EL (cell line): ENCODE measurements at regions not wholly inside any gene's neighbourhood (a gene's known extent, or its start where the extent isn't known, plus 50 kb on each side); places are given as distances from the start of the nearest gene placed in this dataset.
"Not testable (repeated sequence)": the region's sequence is repeated elsewhere in the genome, so short reads cannot be mapped to it uniquely, and the experiment has no call there.

Experiments
- DNase-seq: peaks from one replicate; pipeline ENCODE4 v3.0.0-alpha.2; 2016

- DNase-seq: no peak
Measured at GRCh38 chr2:156004459-156004858, 328.1 kb downstream of the NR4A2 start.

DNA sequence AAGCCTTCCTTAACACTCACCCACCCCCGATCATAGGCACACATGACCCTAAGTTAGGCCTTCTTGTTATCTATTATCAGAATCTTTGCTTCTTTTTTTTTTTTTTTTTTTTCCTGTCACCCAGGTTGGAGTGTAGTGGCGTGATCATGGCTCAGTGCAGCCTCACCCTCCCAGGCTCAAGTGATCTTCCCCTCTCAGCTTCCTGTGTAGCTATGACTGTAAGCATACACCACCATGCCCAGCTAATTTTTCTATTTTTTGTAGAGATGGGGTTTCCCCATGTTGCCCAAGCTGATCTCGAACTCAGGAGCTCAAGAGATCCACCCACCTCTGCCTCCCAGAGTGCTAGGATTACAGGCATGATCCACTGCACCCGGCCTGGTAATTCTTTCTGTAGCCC is 328.7 kb downstream of the NR4A2 start:
- DNase-seq: no peak

- DNase-seq: no peak
Measured at GRCh38 chr2:156001851-156002250, 330.7 kb downstream of the NR4A2 start.

DNA sequence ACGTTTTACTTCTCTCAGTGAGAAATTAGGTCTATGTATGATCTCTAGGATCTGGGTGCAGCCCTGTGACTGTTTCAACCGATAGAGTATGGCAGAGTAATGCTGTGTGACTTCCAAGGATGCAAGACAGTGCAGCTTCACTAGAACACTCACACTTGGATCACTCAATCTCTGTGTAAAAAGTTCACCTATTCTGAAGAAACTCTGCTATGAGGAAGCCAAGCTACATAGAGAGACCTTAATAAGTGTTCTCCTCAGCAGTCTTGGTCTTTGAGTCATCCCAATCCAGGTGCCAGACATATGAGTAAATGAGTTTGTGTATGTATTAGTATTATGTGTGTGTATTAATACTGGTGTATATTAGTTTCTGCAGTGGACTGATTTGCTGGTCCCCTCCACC is 335.0 kb downstream of the NR4A2 start:
- DNase-seq: no peak

- no peak for DNase-seq
Measured at GRCh38 chr2:155994315-155994714, 338.2 kb downstream of the NR4A2 start.

- no peak for DNase-seq
Measured at GRCh38 chr2:155983845-155984244, 348.7 kb downstream of the NR4A2 start.

- no peak for DNase-seq
Measured at GRCh38 chr2:155982135-155982534, 350.4 kb downstream of the NR4A2 start.

GRCh38 chr2:155980941-155981560 is 351.5 kb downstream of the NR4A2 start:
- DNase-seq: no peak

DNA sequence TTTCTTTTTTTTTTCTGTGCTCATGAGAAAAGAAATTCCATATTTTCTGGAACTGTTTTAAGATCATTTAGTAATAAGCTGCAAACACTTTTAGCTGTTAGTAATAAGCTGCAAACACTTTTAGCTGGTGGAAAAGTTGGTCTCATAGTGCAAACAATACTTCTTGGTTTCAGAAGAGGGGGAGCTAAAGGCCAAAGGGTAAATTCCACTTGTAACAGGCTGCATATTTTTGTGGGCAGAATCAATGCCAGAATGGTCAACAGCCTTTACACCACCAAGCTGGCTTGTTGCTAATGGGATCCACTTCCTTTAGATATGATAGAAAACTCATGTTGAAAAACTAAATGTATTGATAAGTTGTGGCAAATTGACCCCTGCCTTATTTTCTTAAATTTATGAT is 356.8 kb downstream of the NR4A2 start:
- DNase-seq: no peak

DNA sequence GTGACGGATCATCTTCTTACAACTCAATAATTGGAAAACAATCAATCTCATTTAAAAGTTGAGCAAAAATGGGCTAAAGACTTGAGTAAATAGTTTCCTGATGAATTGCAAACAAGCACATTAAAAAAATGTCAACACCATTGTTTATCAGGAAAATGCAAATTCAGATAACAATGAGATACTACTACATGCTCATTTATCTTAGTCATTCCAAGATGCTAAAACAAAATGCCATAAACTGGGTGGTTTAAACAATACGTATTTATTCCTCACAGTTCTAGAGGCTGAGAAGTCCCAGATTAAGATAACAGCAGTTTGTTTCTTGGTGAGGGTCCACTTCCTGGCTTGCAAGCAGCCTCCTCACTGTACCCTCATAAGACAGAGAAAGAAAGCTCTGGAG is 359.6 kb downstream of the NR4A2 start:
- no peak for DNase-seq

- not testable (repeated sequence) for DNase-seq
Measured at GRCh38 chr2:155966064-155966471, 366.5 kb downstream of the NR4A2 start.

GRCh38 chr2:155965415-155966063 is 367.0 kb downstream of the NR4A2 start:
- DNase-seq: no peak

- DNase-seq: no peak
Measured at GRCh38 chr2:155961641-155962040, 370.9 kb downstream of the NR4A2 start.

DNA sequence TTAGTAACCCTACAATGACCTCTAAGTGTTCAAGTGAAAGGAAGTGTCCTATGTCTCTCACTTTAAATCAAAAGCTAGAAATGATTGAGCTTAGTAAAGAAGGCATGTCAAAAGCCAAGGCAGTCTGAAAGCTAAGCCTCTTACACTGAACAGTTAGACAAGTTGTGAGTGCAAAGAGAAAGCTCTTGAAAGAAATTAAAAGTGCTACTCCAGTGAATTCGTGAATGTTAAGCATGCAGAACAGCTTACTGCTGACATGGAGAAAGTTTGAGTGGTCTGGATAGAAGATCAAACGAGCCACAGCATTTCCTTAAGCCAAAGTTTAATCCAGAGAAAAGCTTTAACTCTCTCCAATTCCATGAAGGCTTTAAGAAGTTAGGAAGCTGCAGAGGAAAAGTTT is 373.7 kb downstream of the NR4A2 start:
- no peak for DNase-seq

DNA sequence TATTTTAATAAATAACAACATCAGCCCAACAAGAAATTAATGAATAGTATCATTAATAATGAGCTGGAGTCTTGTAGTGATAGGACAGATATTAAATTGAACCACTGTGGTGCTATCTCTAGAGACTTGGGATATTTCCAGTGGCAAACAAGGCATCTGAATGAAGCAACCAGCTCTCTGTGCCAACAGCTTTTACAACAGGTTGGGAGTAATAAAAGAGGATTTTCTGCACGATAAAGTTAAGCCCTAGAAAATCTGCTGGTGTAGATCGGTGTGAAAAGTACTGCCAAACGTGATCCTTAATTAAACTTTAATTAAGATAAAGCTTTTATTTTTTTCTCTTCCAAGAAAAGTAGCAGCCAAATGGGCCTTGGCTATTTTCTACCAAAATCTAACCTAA is 385.5 kb downstream of the NR4A2 start:
- DNase-seq: no peak

DNA sequence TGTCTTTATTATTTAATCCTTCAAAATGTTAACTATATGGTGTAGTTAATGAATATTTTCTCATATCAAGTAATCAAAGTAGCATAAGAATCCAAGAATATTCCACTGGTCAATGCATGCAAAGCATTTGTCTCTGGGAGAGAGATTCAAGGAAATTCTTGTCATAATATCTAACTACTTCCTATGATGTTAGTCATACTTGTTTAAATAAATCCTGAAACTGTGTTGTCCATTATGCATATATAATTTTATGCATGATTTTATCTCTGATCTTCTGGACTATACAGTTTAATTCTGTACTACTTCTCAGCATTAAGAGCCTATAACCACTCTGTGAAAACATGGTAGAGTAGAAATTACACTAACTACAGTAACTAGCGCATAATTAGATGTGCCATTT is 388.3 kb downstream of the NR4A2 start:
- no peak for DNase-seq

DNA sequence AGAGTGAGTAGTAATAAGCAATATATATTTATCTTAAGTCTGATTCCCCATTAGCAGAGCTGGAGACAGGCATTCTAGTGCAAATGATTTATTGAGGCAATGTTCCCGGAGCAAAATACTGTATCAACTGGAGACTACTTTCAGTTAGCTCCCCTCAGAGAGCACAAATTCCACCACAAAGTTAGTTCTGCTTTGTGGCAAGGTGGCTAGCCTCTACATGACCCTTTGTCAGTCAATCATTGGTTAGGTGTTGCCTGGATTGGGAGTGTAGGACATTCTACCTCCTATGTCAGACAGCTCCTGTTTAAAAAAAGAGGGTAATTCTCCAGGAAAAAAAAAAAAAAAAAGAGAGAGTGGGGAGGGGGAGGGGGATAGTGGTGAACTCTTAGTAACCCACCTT is 402.2 kb downstream of the NR4A2 start:
- DNase-seq: no peak

DNA sequence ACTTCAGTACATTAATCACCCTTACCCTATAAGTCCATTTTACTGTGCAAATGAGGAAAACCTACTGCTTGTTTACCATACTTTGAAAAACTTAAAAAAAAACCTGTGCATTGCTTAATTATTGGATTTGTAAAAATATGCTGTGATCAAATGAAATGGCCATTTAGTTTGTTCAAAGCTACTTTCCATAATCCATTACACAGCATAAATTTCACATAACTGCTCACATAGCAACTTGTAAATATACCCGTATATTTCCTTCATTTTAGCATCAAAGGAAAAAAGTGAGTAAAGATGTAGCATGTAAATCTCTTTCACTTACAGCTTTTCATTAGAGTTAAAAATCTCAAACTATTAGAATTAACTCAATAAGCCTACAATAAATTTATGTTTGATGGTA is 415.1 kb downstream of the NR4A2 start:
- DNase-seq: no peak

DNA sequence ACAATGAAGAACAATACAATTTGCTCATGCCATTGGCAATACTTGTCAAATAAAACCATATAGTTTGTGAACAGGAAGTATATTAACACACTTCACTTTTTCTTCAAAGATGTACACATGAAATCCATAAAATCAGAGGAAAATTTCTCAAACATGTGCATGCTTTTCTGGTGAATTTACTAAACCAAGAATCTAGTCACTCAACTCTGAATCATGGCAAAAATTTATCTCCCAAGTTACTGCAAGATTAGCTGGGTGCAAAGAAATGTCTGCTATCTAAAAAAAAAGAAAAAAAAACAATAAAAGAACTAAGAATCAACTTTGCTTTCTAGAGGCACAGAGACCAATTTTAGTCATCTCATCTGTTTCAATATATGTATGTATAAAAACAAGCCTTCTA is 419.2 kb downstream of the NR4A2 start:
- DNase-seq: no peak

DNA sequence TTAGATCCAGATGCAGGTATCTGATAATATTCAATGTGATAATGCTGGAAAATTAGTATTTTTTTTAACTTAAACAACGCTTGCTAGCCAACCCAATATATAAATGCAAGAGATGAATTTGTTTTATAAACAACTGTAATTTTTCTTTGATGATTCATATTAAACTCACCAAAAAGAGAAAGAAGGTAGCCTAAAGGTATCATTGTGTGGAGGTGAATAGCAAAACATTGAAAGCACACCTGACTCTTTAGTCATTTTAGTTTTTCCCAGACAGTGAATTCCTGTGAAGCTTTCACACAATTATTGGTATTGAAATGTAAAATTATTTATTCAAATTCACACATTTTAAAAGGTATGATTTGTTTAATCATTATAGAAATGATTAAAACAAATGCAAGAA is 424.0 kb downstream of the NR4A2 start:
- no peak for DNase-seq

DNA sequence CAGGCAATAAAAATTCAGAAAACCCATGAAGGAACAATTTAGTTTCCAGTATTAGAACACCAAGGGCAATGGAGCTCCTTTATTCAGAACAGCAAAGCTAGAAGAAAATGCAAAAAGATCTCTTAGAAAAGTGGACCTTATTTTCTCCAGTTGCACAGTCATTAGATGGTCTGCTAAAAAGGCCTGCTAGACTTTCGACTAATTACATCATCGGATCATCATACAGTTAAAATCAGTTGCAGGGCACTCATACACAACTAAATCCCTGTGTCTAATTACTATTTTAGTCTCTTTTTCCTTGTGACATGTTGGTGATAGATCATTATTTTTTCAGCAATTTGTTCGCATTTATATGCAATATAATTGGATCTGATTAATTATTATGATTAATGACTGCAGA is 425.3 kb downstream of the NR4A2 start:
- no peak for DNase-seq

GRCh38 chr2:155905657-155906056 is 426.9 kb downstream of the NR4A2 start:
- DNase-seq: no peak

GRCh38 chr2:155904720-155905119 is 427.8 kb downstream of the NR4A2 start:
- no peak for DNase-seq

DNA sequence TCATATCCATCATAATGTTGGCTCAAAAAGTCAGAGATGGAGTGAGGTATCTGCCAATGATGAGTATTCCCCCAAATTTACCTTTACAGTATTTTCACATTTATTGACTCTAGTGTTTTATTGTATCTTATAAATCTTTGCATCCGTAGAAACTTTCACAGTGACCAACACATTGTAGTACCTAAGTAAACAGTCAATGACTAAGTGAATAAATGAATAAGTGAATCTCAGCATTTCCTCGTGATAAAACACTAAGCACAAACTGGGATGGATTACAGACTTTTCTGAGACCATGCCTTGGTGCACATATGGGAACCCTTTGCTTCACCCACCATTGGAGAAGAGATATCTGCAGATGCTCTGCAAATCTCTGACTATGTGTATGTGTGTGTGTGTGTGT is 429.9 kb downstream of the NR4A2 start:
- no peak for DNase-seq

GRCh38 chr2:155895016-155895415 is 437.5 kb downstream of the NR4A2 start:
- DNase-seq: peak; percentile 7
